Ectodermal cell (in vitro differentiated cells): ENCODE measurements at regions not wholly inside any gene's neighbourhood (a gene's known extent, or its start where the extent isn't known, plus 50 kb on each side); places are given as distances from the start of the nearest gene placed in this dataset.

Experiments
- H3K27ac ChIP-seq: 2 replicates; pipeline ENCODE4 v1.7.0; 2013; ENCODE audit warnings: mild to moderate bottlenecking, low read depth, low read length; ENCODE audit not compliant: insufficient read depth, poor library complexity, severe bottlenecking
- H3K27me3 ChIP-seq: 2 replicates; pipeline ENCODE4 v1.7.0; 2013; ENCODE audit warnings: mild to moderate bottlenecking, low read length; ENCODE audit not compliant: insufficient read depth, control insufficient read depth, poor library complexity, severe bottlenecking
- H3K36me3 ChIP-seq: one replicate; pipeline ENCODE4 v1.7.0; 2013; ENCODE audit warnings: low read length; ENCODE audit not compliant: control insufficient read depth, insufficient read depth
- H3K4me1 ChIP-seq: one replicate; pipeline ENCODE4 v1.7.0; 2013; ENCODE audit warnings: low read length; ENCODE audit not compliant: control insufficient read depth, insufficient read depth
- H3K4me3 ChIP-seq: 2 replicates; pipeline ENCODE4 v1.7.0; 2013; ENCODE audit warnings: low read depth, low read length, control low read depth; ENCODE audit not compliant: insufficient read depth
- H3K9me3 ChIP-seq: 2 replicates; pipeline ENCODE4 v1.7.0; 2013; ENCODE audit warnings: mild to moderate bottlenecking, low read length, moderate library complexity; ENCODE audit not compliant: control insufficient read depth
- WGBS, 2 experiments: methylation state at CpG; one replicate each; pipeline ENCODE4 v1.1.7; 2013; ENCODE audit warnings: missing lambda C conversion rate in 2 of 2; 5-methylcytosine and 5-hydroxymethylcytosine counted together

- H3K27me3 ChIP-seq = no peaks in the 10 kb centered on the region
- whole genome bisulfite sequencing, 2 experiments = 88 to 92% methylated on average over 8 of the region's 8 CpGs
Observed at GRCh38 chr3:135349254-135349948, 554.3 kb downstream of the EPHB1 start.

GRCh38 chr3:135352213-135352612 lies 557.2 kb downstream of the EPHB1 start:
- Histone ChIP-seq H3K9me3 (no peaks in the 10 kb centered on the region), H3K27ac (no peak overlapping the region), H3K4me3 (no peak overlapping the region), H3K4me1 (no peaks in the 10 kb centered on the region), H3K36me3 (no peaks in the 10 kb centered on the region), H3K27me3 (no peaks in the 10 kb centered on the region)
- 78 to 86% methylated on average over 8 of the region's 8 CpGs for WGBS, 2 experiments

More at GRCh38 chr3:135349254-135349948, 554.3 kb downstream of the EPHB1 start:
- Histone ChIP-seq H3K4me3 (no peak overlapping the region), H3K9me3 (no peaks in the 10 kb centered on the region), H3K27ac (no peak overlapping the region), H3K4me1 (no peaks in the 10 kb centered on the region), H3K36me3 (no peaks in the 10 kb centered on the region)

- H3K27ac ChIP-seq = no peak overlapping the region
- WGBS, 2 experiments = 91 to 98% methylated on average over 3 of the region's 3 CpGs
- H3K4me3 ChIP-seq = no peak overlapping the region
- H3K27me3 ChIP-seq = no peaks in the 10 kb centered on the region
- H3K4me1 ChIP-seq = no peaks in the 10 kb centered on the region
- H3K9me3 ChIP-seq = no peaks in the 10 kb centered on the region
- no peaks in the 10 kb centered on the region for H3K36me3 ChIP-seq
Observed at GRCh38 chr3:135362889-135363288, 567.8 kb downstream of the EPHB1 start.

- Histone ChIP-seq H3K4me3 (no peak overlapping the region), H3K27me3 (no peaks in the 10 kb centered on the region), H3K4me1 (no peaks in the 10 kb centered on the region), H3K27ac (no peak overlapping the region), H3K36me3 (no peaks in the 10 kb centered on the region), H3K9me3 (no peaks in the 10 kb centered on the region)
Observed at GRCh38 chr3:135364676-135365075, 569.6 kb downstream of the EPHB1 start.

GRCh38 chr3:135366816-135367215 lies 571.8 kb downstream of the EPHB1 start:
- no peaks in the 10 kb centered on the region for H3K4me1 ChIP-seq
- H3K36me3 ChIP-seq = no peaks in the 10 kb centered on the region
- no peaks in the 10 kb centered on the region for H3K27me3 ChIP-seq
- H3K9me3 ChIP-seq = no peaks in the 10 kb centered on the region
- WGBS, 2 experiments = 94 to 95% methylated on average over 3 of the region's 3 CpGs
- no peak overlapping the region for H3K27ac ChIP-seq
- H3K4me3 ChIP-seq = no peak overlapping the region

GRCh38 chr3:135368316-135368715 lies 573.3 kb downstream of the EPHB1 start:
- Histone ChIP-seq H3K9me3 (no peaks in the 10 kb centered on the region), H3K27me3 (no peaks in the 10 kb centered on the region), H3K4me3 (no peak overlapping the region), H3K36me3 (no peaks in the 10 kb centered on the region), H3K27ac (no peak overlapping the region), H3K4me1 (no peaks in the 10 kb centered on the region)
- 21 to 26% methylated on average over 3 of the region's 3 CpGs for WGBS, 2 experiments

GRCh38 chr3:135368781-135369180 lies 573.7 kb downstream of the EPHB1 start:
- 90 to 92% methylated on average over 2 of the region's 3 CpGs for whole genome bisulfite sequencing, 2 experiments
- H3K36me3 ChIP-seq = no peaks in the 10 kb centered on the region
- H3K9me3 ChIP-seq = no peaks in the 10 kb centered on the region
- no peaks in the 10 kb centered on the region for H3K27me3 ChIP-seq
- no peak overlapping the region for H3K4me3 ChIP-seq
- H3K27ac ChIP-seq = no peak overlapping the region
- no peaks in the 10 kb centered on the region for H3K4me1 ChIP-seq

GRCh38 chr3:135374571-135374970 lies 579.5 kb downstream of the EPHB1 start:
- H3K4me3 ChIP-seq = no peak overlapping the region
- no peak overlapping the region for H3K27ac ChIP-seq
- no peaks in the 10 kb centered on the region for H3K36me3 ChIP-seq
- WGBS, 2 experiments = 85 to 91% methylated on average over 3 of the region's 3 CpGs
- no peaks in the 10 kb centered on the region for H3K4me1 ChIP-seq
- no peaks in the 10 kb centered on the region for H3K9me3 ChIP-seq
- no peaks in the 10 kb centered on the region for H3K27me3 ChIP-seq

- 92 to 99% methylated on average over 3 of the region's 3 CpGs for WGBS, 2 experiments
- H3K4me1 ChIP-seq = no peaks in the 10 kb centered on the region
- H3K27me3 ChIP-seq = no peaks in the 10 kb centered on the region
- no peak overlapping the region for H3K4me3 ChIP-seq
- no peaks in the 10 kb centered on the region for H3K9me3 ChIP-seq
- no peaks in the 10 kb centered on the region for H3K36me3 ChIP-seq
- no peak overlapping the region for H3K27ac ChIP-seq
Observed at GRCh38 chr3:135382188-135382587, 583.3 kb upstream of the PPP2R3A start.

- Histone ChIP-seq H3K4me1 (no peaks in the 10 kb centered on the region), H3K27ac (no peak overlapping the region), H3K4me3 (no peak overlapping the region), H3K27me3 (no peaks in the 10 kb centered on the region), H3K36me3 (no peaks in the 10 kb centered on the region), H3K9me3 (no peaks in the 10 kb centered on the region)
- 91 to 97% methylated on average over 3 of the region's 3 CpGs for WGBS, 2 experiments
Observed at GRCh38 chr3:135382621-135383020, 582.9 kb upstream of the PPP2R3A start.

GRCh38 chr3:135383301-135383700 lies 582.2 kb upstream of the PPP2R3A start:
- H3K27me3 ChIP-seq = no peaks in the 10 kb centered on the region
- H3K4me1 ChIP-seq = no peaks in the 10 kb centered on the region
- WGBS, 2 experiments = 82 to 93% methylated on average over 6 of the region's 6 CpGs
- H3K9me3 ChIP-seq = no peaks in the 10 kb centered on the region
- H3K27ac ChIP-seq = no peak overlapping the region
- H3K4me3 ChIP-seq = no peak overlapping the region
- no peaks in the 10 kb centered on the region for H3K36me3 ChIP-seq
